ENCODE measurements at regions not wholly inside any gene's neighbourhood (a gene's known extent, or its start where the extent isn't known, plus 50 kb on each side); places are given as distances from the start of the nearest gene placed in this dataset.

DNA sequence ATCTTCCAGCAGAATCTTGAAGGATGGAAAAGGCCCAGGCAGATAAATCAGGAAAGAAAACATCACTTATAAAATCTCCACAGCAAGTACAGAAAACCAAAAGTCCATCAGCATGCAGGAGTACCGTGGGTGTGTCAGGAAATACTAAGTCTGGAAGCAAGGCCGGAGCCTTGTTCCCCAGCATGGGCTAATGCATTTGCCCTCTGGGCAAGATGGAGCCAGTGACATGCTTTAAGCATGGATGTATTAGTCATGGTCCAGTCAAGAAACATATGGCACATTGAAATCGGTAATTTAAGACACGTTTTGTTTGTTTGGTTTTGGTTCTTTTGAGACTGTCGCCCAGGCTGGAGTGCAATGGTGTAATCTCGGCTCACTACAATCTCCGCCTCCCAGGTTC, 506.0 kb upstream of the JARID2 start (continued):
- no peak for TF ChIP-seq FOSL1 (IDR thresholded peaks at IDR 0.05; ENCODE audit: low read depth)
- TF ChIP-seq EGR1 (IDR thresholded peaks at IDR 0.05; ENCODE audit: low read depth), result no peak
- TF ChIP-seq TCF7L2 (IDR thresholded peaks at IDR 0.05; ENCODE audit: borderline replicate concordance, extremely low read depth, insufficient read depth, insufficient read length), result no peak
- no peak for TF ChIP-seq SP1 (IDR thresholded peaks at IDR 0.05; ENCODE audit: low read depth)
- TF ChIP-seq, protein P1, sequence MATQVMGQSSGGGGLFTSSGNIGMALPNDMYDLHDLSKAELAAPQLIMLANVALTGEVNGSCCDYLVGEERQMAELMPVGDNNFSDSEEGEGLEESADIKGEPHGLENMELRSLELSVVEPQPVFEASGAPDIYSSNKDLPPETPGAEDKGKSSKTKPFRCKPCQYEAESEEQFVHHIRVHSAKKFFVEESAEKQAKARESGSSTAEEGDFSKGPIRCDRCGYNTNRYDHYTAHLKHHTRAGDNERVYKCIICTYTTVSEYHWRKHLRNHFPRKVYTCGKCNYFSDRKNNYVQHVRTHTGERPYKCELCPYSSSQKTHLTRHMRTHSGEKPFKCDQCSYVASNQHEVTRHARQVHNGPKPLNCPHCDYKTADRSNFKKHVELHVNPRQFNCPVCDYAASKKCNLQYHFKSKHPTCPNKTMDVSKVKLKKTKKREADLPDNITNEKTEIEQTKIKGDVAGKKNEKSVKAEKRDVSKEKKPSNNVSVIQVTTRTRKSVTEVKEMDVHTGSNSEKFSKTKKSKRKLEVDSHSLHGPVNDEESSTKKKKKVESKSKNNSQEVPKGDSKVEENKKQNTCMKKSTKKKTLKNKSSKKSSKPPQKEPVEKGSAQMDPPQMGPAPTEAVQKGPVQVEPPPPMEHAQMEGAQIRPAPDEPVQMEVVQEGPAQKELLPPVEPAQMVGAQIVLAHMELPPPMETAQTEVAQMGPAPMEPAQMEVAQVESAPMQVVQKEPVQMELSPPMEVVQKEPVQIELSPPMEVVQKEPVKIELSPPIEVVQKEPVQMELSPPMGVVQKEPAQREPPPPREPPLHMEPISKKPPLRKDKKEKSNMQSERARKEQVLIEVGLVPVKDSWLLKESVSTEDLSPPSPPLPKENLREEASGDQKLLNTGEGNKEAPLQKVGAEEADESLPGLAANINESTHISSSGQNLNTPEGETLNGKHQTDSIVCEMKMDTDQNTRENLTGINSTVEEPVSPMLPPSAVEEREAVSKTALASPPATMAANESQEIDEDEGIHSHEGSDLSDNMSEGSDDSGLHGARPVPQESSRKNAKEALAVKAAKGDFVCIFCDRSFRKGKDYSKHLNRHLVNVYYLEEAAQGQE (IDR thresholded peaks at IDR 0.05; ENCODE audit: low read depth), result no peak

DNA sequence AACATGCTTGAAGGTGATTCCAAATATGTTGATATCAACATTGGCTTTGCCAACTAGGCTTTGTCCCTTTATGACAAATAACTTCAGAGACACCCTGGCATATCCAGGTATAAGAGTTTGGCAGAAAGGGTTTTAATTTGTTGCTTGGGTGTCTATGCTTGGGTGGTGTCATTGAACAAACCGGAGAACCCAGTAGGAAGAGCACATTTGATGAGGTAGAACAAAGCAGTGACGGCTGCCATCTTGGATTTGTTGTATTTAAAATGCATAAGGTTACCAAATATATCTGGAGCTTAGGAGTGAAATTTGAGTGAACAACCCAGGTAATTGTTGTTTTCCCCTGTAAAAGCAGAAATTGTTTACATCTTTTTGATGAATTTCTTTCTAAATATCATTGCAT, 503.7 kb upstream of the JARID2 start:
- Histone ChIP-seq H3K9me3 (ENCODE audit: control insufficient read depth in 1 of 2, insufficient read depth in 1 of 2, low read depth in 1 of 2, low read length in 2 of 2) (no peaks in the 10 kb centered on the region), H3K27me3 (ENCODE audit: insufficient read depth, low read length) (no peaks in the 10 kb centered on the region), H3K4me3 (replicated peaks in 1 of 2; ENCODE audit: low read depth in 1 of 2, low read length in 2 of 2) (no peak overlapping the region), H3K9me2 (ENCODE audit: insufficient read depth) (no peaks in the 10 kb centered on the region), H4K20me1 (ENCODE audit: insufficient read depth) (no peaks in the 10 kb centered on the region), H2AFZ (ENCODE audit: low read depth, low read length, poor library complexity, severe bottlenecking) (no peak overlapping the region), H3K36me3 (ENCODE audit: control insufficient read depth in 1 of 2, insufficient read depth in 2 of 2, low read length in 2 of 2) (no peaks in the 10 kb centered on the region), H3K9ac (ENCODE audit: low read length) (peak overlapping the region; percentile 68; the same call in 1 of the 2 replicates), H3K79me2 (ENCODE audit: insufficient read depth, low read length) (no peaks in the 10 kb centered on the region), H3K27ac (ENCODE audit: low read depth, low read length) (peak overlapping the region; percentile 94; the same call in 1 of the 2 replicates), H3K4me2 (ENCODE audit: low read length) (peak overlapping the region; percentile 64; the same call in 1 of the 2 replicates), H3K4me1 (ENCODE audit: control insufficient read depth in 1 of 2, insufficient read depth in 2 of 2, low read length in 2 of 2) (peaks cover 18 to 36% of the 10 kb centered on the region in 2 experiments)
- ChIA-PET POLR2A (no interaction called here), RAD21 (ENCODE audit: low non-redundant PET in 1 of 2, low total read pairs in 2 of 2, uncharacterized antibody in 2 of 2, unreplicated experiment in 2 of 2) (no interaction called here), CTCF (no interaction called here)
- BruUV-seq (replicated peaks), result no TSS peak
- DNase-seq (ENCODE audit: low read depth, low spot score) (no peak), ATAC-seq (no peak)
- intact Hi-C loops (cut with micrococcal nuclease), result loop anchor here (5.0 kb wide), 1 partner anchor 505 kb away; the partner anchor contains the start of gene JARID2
- TF ChIP-seq EZH2phosphoT487 (IDR thresholded peaks at IDR 0.05; ENCODE audit: borderline replicate concordance) (no peak), YY1 (IDR thresholded peaks at IDR 0.05; ENCODE audit: extremely low read depth, insufficient replicate concordance, low read depth, low read length) (no peak), TCF7L2 (IDR thresholded peaks at IDR 0.05; ENCODE audit: borderline replicate concordance, extremely low read depth, insufficient read depth, insufficient read length) (no peak), POLR2AphosphoS5 (IDR thresholded peaks at IDR 0.05; ENCODE audit: low read depth, low read length) (no peak), CEBPB (IDR thresholded peaks at IDR 0.05; ENCODE audit: low read depth) (no peak), ELF1 (IDR thresholded peaks at IDR 0.05; ENCODE audit: borderline replicate concordance, low read depth) (no peak), EGR1 (IDR thresholded peaks at IDR 0.05; ENCODE audit: low read depth) (no peak), CBX3 (IDR thresholded peaks at IDR 0.05; ENCODE audit: low read depth) (no peak), EZH2 (IDR thresholded peaks at IDR 0.05) (no peak), POLR2A (IDR thresholded peaks at IDR 0.05; ENCODE audit: borderline replicate concordance, extremely low read depth, insufficient read depth, insufficient read length) (no peak), FOSL1 (IDR thresholded peaks at IDR 0.05; ENCODE audit: low read depth) (no peak), JUND (IDR thresholded peaks at IDR 0.05) (no peak), SP1 (IDR thresholded peaks at IDR 0.05; ENCODE audit: low read depth) (no peak), SIN3A (IDR thresholded peaks at IDR 0.05; ENCODE audit: low read depth) (no peak), SRF (IDR thresholded peaks at IDR 0.05; ENCODE audit: low read depth) (no peak), ZFX (IDR thresholded peaks at IDR 0.05) (no peak)
- TF ChIP-seq, protein P2, sequence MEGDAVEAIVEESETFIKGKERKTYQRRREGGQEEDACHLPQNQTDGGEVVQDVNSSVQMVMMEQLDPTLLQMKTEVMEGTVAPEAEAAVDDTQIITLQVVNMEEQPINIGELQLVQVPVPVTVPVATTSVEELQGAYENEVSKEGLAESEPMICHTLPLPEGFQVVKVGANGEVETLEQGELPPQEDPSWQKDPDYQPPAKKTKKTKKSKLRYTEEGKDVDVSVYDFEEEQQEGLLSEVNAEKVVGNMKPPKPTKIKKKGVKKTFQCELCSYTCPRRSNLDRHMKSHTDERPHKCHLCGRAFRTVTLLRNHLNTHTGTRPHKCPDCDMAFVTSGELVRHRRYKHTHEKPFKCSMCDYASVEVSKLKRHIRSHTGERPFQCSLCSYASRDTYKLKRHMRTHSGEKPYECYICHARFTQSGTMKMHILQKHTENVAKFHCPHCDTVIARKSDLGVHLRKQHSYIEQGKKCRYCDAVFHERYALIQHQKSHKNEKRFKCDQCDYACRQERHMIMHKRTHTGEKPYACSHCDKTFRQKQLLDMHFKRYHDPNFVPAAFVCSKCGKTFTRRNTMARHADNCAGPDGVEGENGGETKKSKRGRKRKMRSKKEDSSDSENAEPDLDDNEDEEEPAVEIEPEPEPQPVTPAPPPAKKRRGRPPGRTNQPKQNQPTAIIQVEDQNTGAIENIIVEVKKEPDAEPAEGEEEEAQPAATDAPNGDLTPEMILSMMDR (IDR thresholded peaks at IDR 0.05 in 2 of 3, conservative IDR thresholded peaks at IDR 0.05 in 1 of 3; ENCODE audit: borderline replicate concordance in 1 of 3, insufficient read depth in 1 of 3, low read depth in 2 of 3, low read length in 2 of 3), result no peak
- TF ChIP-seq, protein P3, sequence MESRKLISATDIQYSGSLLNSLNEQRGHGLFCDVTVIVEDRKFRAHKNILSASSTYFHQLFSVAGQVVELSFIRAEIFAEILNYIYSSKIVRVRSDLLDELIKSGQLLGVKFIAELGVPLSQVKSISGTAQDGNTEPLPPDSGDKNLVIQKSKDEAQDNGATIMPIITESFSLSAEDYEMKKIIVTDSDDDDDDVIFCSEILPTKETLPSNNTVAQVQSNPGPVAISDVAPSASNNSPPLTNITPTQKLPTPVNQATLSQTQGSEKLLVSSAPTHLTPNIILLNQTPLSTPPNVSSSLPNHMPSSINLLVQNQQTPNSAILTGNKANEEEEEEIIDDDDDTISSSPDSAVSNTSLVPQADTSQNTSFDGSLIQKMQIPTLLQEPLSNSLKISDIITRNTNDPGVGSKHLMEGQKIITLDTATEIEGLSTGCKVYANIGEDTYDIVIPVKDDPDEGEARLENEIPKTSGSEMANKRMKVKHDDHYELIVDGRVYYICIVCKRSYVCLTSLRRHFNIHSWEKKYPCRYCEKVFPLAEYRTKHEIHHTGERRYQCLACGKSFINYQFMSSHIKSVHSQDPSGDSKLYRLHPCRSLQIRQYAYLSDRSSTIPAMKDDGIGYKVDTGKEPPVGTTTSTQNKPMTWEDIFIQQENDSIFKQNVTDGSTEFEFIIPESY (IDR thresholded peaks at IDR 0.05; ENCODE audit: extremely low read depth, insufficient replicate concordance, low read length), result no peak

Measured in HCT116 (cell line).